DND-41 (cell line): ENCODE measurements at regions not wholly inside any gene's neighbourhood (a gene's known extent, or its start where the extent isn't known, plus 50 kb on each side); places are given as distances from the start of the nearest gene placed in this dataset.

Experiments used
- ATAC-seq: fragments of 200-7000 bp; cut with Tn5 transposase; 3 replicates; pipeline ENCODE4 v1.9.1; 2021; ENCODE audit warnings: low read depth; ENCODE audit not compliant: insufficient read depth
- DNase-seq: peaks from one replicate; pipeline ENCODE4 v3.0.0-alpha.2; 2020
- H2AFZ ChIP-seq: 2 replicates; pipeline ENCODE4 v1.6.0; 2012; ENCODE audit warnings: low read depth, low read length
- H3K27ac ChIP-seq: 2 replicates; pipeline ENCODE4 v1.5.1; 2012; ENCODE audit warnings: low read length, inconsistent platforms
- H3K27me3 ChIP-seq: fragments of 200-600 bp; sonication (generic); 2 replicates; pipeline ENCODE4 v1.6.0; 2012; ENCODE audit warnings: low read length, mild to moderate bottlenecking, inconsistent platforms; ENCODE audit not compliant: insufficient read depth, poor library complexity
- H3K36me3 ChIP-seq: 2 replicates; pipeline ENCODE4 v1.5.1; 2012; ENCODE audit warnings: low read length, inconsistent platforms; ENCODE audit not compliant: insufficient read depth
- H3K4me1 ChIP-seq: 2 replicates; pipeline ENCODE4 v1.5.1; 2012; ENCODE audit warnings: mild to moderate bottlenecking, low read length; ENCODE audit not compliant: insufficient read depth
- H3K4me2 ChIP-seq: 2 replicates; pipeline ENCODE4 v1.6.0; 2012; ENCODE audit warnings: mild to moderate bottlenecking, moderate library complexity, low read length, inconsistent platforms; ENCODE audit not compliant: insufficient read depth
- H3K4me3 ChIP-seq, 2 experiments: fragments of 200-600 bp in 1 of 2; shearing (Covaris generic) in 1 of 2; 2 replicates each; pipeline ENCODE4 v1.5.1; 2012 to 2016; ENCODE audit warnings: inconsistent platforms in 2 of 2, low read length in 2 of 2, mild to moderate bottlenecking in 2 of 2, low read depth in 1 of 2, moderate library complexity in 1 of 2
- H3K79me2 ChIP-seq: 2 replicates; pipeline ENCODE4 v1.6.0; 2012; ENCODE audit warnings: low read length, inconsistent platforms; ENCODE audit not compliant: insufficient read depth
- H3K9ac ChIP-seq: 2 replicates; pipeline ENCODE4 v1.6.0; 2012; ENCODE audit warnings: low read depth, mild to moderate bottlenecking, inconsistent platforms, low read length, moderate library complexity
- H3K9me3 ChIP-seq: 2 replicates; pipeline ENCODE4 v1.5.1; 2012; ENCODE audit warnings: low read length, moderate library complexity, mild to moderate bottlenecking, inconsistent platforms; ENCODE audit not compliant: insufficient read depth, severe bottlenecking
- H4K20me1 ChIP-seq: 2 replicates; pipeline ENCODE4 v1.6.0; 2012; ENCODE audit warnings: low read length; ENCODE audit not compliant: insufficient read depth
- CTCF ChIP-seq: IDR thresholded peaks from 2 replicates; pipeline ENCODE4 v1.5.1; 2012; ENCODE audit warnings: borderline replicate concordance, low read length, moderate library complexity, mild to moderate bottlenecking; ENCODE audit not compliant: poor library complexity, severe bottlenecking; ENCODE audit errors: extremely low read depth
- EZH2 ChIP-seq: IDR thresholded peaks from 3 replicates; pipeline ENCODE4 v1.6.1; 2012; ENCODE audit warnings: borderline replicate concordance, low read depth, mild to moderate bottlenecking, moderate library complexity, low read length, inconsistent platforms; ENCODE audit not compliant: severe bottlenecking

GRCh38 chr4:152072001-152072485, 311.2 kb upstream of the GATB start:
- Histone ChIP-seq H3K27me3 (no peaks in the 10 kb centered on the region), H3K9me3 (peaks cover 2% of the 10 kb centered on the region), H3K36me3 (no peaks in the 10 kb centered on the region; the same call in 1 of the 2 replicates), H2AFZ (no peak overlapping the region), H3K4me3 (no peak overlapping the region), H4K20me1 (no peaks in the 10 kb centered on the region), H3K4me1 (peaks cover 47% of the 10 kb centered on the region), H3K9ac (no peak overlapping the region), H3K4me2 (no peak overlapping the region), H3K27ac (peak overlapping the region; percentile 55), H3K79me2 (no peaks in the 10 kb centered on the region)
- ATAC-seq (no peak), DNase-seq (no peak)
- no peak for TF ChIP-seq CTCF
- no peak for TF ChIP-seq EZH2

- no peak for TF ChIP-seq EZH2
- no peak for TF ChIP-seq CTCF
- no peak overlapping the region for H3K9ac ChIP-seq
Measured at GRCh38 chr4:152070854-152071253, 310.0 kb upstream of the GATB start.

GRCh38 chr4:152068866-152069265, 308.1 kb upstream of the GATB start:
- TF ChIP-seq EZH2 (no peak), CTCF (no peak)
- Histone ChIP-seq H3K79me2 (no peaks in the 10 kb centered on the region), H3K36me3 (no peaks in the 10 kb centered on the region), H3K27ac (0 out of 2 replicates have a peak overlapping the region, but pooled peaks have one; percentile 15), H3K9me3 (no peaks in the 10 kb centered on the region), H3K4me3 (no peak overlapping the region), H3K27me3 (no peaks in the 10 kb centered on the region), H3K4me1 (peaks cover 46% of the 10 kb centered on the region), H2AFZ (no peak overlapping the region), H4K20me1 (no peaks in the 10 kb centered on the region), H3K9ac (no peak overlapping the region), H3K4me2 (no peak overlapping the region)
- DNase-seq (no peak), ATAC-seq (no peak)

More at GRCh38 chr4:152070854-152071253, 310.0 kb upstream of the GATB start:
- no peak overlapping the region for H2AFZ ChIP-seq
- peaks cover 38% of the 10 kb centered on the region for H3K4me1 ChIP-seq
- H3K4me3 ChIP-seq, result no peak overlapping the region
- DNase-seq (no peak), ATAC-seq (no peak)
- H3K27me3 ChIP-seq, result no peaks in the 10 kb centered on the region
- H3K4me2 ChIP-seq, result no peak overlapping the region
- H3K9me3 ChIP-seq, result no peaks in the 10 kb centered on the region
- H3K27ac ChIP-seq, result no peak overlapping the region
- no peaks in the 10 kb centered on the region for H3K36me3 ChIP-seq
- H3K79me2 ChIP-seq, result no peaks in the 10 kb centered on the region
- H4K20me1 ChIP-seq, result no peaks in the 10 kb centered on the region

- TF ChIP-seq CTCF, result no peak
- TF ChIP-seq EZH2, result no peak
- Histone ChIP-seq H2AFZ (no peak overlapping the region), H3K36me3 (no peaks in the 10 kb centered on the region), H3K79me2 (no peaks in the 10 kb centered on the region), H3K27ac (peak overlapping the region; percentile 29), H3K4me2 (no peak overlapping the region), H3K27me3 (no peaks in the 10 kb centered on the region), H3K4me3 (no peak overlapping the region), H3K9me3 (no peaks in the 10 kb centered on the region), H4K20me1 (no peaks in the 10 kb centered on the region), H3K9ac (no peak overlapping the region), H3K4me1 (peaks cover 50% of the 10 kb centered on the region)
- no peak for ATAC-seq
- no peak for DNase-seq
Measured at GRCh38 chr4:152065545-152065944, 304.7 kb upstream of the GATB start.
